Endodermal cell (in vitro differentiated cells): ENCODE measurements at regions not wholly inside any gene's neighbourhood (a gene's known extent, or its start where the extent isn't known, plus 50 kb on each side); places are given as distances from the start of the nearest gene placed in this dataset.

Source experiments
- DNase-seq: peaks from one replicate; pipeline ENCODE4 v3.0.0-alpha.2; 2017
- H3K27ac ChIP-seq: 2 replicates; pipeline ENCODE4 v1.5.1; 2013; ENCODE audit warnings: mild to moderate bottlenecking, low read depth, low read length, moderate library complexity
- H3K27me3 ChIP-seq: 2 replicates; pipeline ENCODE4 v1.6.1; 2013; ENCODE audit warnings: mild to moderate bottlenecking, low read length, moderate library complexity; ENCODE audit not compliant: insufficient read depth, control insufficient read depth, poor library complexity, severe bottlenecking
- H3K36me3 ChIP-seq: 2 replicates; pipeline ENCODE4 v1.7.0; 2013; ENCODE audit warnings: mild to moderate bottlenecking, low read length, moderate library complexity; ENCODE audit not compliant: control insufficient read depth, insufficient read depth
- H3K4me1 ChIP-seq: one replicate; pipeline ENCODE4 v1.7.0; 2013; ENCODE audit warnings: low read length; ENCODE audit not compliant: control insufficient read depth, insufficient read depth
- H3K4me3 ChIP-seq: 2 replicates; pipeline ENCODE4 v1.5.1; 2013; ENCODE audit warnings: mild to moderate bottlenecking, low read length, moderate library complexity
- H3K9ac ChIP-seq: 2 replicates; pipeline ENCODE4 v1.6.1; 2013; ENCODE audit warnings: mild to moderate bottlenecking, low read length, moderate library complexity; ENCODE audit not compliant: poor library complexity, severe bottlenecking; ENCODE audit errors: extremely low read depth
- H3K9me3 ChIP-seq: 2 replicates; pipeline ENCODE4 v1.6.1; 2013; ENCODE audit warnings: mild to moderate bottlenecking, low read length, moderate library complexity; ENCODE audit not compliant: control insufficient read depth
- H3K27ac Mint-ChIP-seq: 2 replicates; pipeline ENCODE4 v1.8.0; 2020; ENCODE audit warnings: mixed read lengths
- H3K27me3 Mint-ChIP-seq: 2 replicates; pipeline ENCODE4 v1.8.0; 2021; ENCODE audit warnings: mild to moderate bottlenecking, mixed read lengths; ENCODE audit not compliant: insufficient read depth
- H3K36me3 Mint-ChIP-seq: 2 replicates; pipeline ENCODE4 v1.8.0; 2020; ENCODE audit warnings: low read depth, mixed read lengths
- H3K4me1 Mint-ChIP-seq: 2 replicates; pipeline ENCODE4 v1.8.0; 2020; ENCODE audit warnings: mixed read lengths
- H3K4me3 Mint-ChIP-seq: 2 replicates; pipeline ENCODE4 v1.8.0; 2020; ENCODE audit warnings: mild to moderate bottlenecking, moderate library complexity, mixed read lengths
- H3K9me3 Mint-ChIP-seq: 2 replicates; pipeline ENCODE4 v1.8.0; 2020; ENCODE audit warnings: mild to moderate bottlenecking, mixed read lengths
- CTCF ChIP-seq: fragments of 200-600 bp; sonication (generic); conservative IDR thresholded peaks from 2 replicates; pipeline ENCODE4 v1.5.0; 2021; ENCODE audit warnings: antibody characterized with exemption, mild to moderate bottlenecking
- WGBS, 2 experiments: methylation state at CpG; one replicate each; pipeline versions ENCODE4 v1.1.5 to v1.1.7; 2013; ENCODE audit warnings: missing lambda C conversion rate in 2 of 2, mixed read lengths in 1 of 2; ENCODE audit not compliant: insufficient coverage in 1 of 2, insufficient read length in 1 of 2; 5-methylcytosine and 5-hydroxymethylcytosine counted together

GRCh38 chr14:42965512-42965911 lies 1358.8 kb downstream of the LRFN5 start:
- Mint-ChIP-seq H3K4me3 (no peak overlapping the region), H3K36me3 (no peaks in the 10 kb centered on the region), H3K27ac (no peak overlapping the region), H3K4me1 (no peaks in the 10 kb centered on the region), H3K9me3 (peaks cover 3% of the 10 kb centered on the region), H3K27me3 (no peaks in the 10 kb centered on the region)
- TF ChIP-seq CTCF, result no peak
- no peaks in the 10 kb centered on the region for H3K4me1 ChIP-seq
- H3K9me3 ChIP-seq, result no peaks in the 10 kb centered on the region
- no peaks in the 10 kb centered on the region for H3K36me3 ChIP-seq
- no peak for DNase-seq
- no peaks in the 10 kb centered on the region for H3K27me3 ChIP-seq
- H3K9ac ChIP-seq, result no peak overlapping the region
- no peak overlapping the region for H3K4me3 ChIP-seq
- no peak overlapping the region for H3K27ac ChIP-seq
- WGBS, 2 experiments, result 83 to 100% methylated on average over 1 to 4 of the region's 4 CpGs

GRCh38 chr14:42961509-42961908 lies 1354.8 kb downstream of the LRFN5 start:
- no peak for DNase-seq
- H3K27ac ChIP-seq, result no peak overlapping the region
- peaks cover 3% of the 10 kb centered on the region for H3K36me3 Mint-ChIP-seq
- TF ChIP-seq CTCF, result no peak
- no peaks in the 10 kb centered on the region for H3K4me1 Mint-ChIP-seq
- H3K9ac ChIP-seq, result no peak overlapping the region
- H3K36me3 ChIP-seq, result no peaks in the 10 kb centered on the region
- no peaks in the 10 kb centered on the region for H3K27me3 Mint-ChIP-seq
- H3K9me3 Mint-ChIP-seq, result peaks cover 11% of the 10 kb centered on the region
- H3K9me3 ChIP-seq, result no peaks in the 10 kb centered on the region
- H3K4me3 Mint-ChIP-seq, result no peak overlapping the region
- H3K27ac Mint-ChIP-seq, result no peak overlapping the region
- H3K4me1 ChIP-seq, result no peaks in the 10 kb centered on the region
- no peaks in the 10 kb centered on the region for H3K27me3 ChIP-seq
- H3K4me3 ChIP-seq, result no peak overlapping the region
- 95 to 100% methylated on average over 1 to 3 of the region's 3 CpGs for WGBS, 2 experiments

- peaks cover 10% of the 10 kb centered on the region for H3K9me3 Mint-ChIP-seq
- H3K27ac ChIP-seq, result no peak overlapping the region
- WGBS, 2 experiments, result 93 to 100% methylated on average over 1 to 3 of the region's 6 CpGs
- no peak for TF ChIP-seq CTCF
- no peaks in the 10 kb centered on the region for H3K4me1 Mint-ChIP-seq
- no peaks in the 10 kb centered on the region for H3K27me3 ChIP-seq
- no peak overlapping the region for H3K9ac ChIP-seq
- H3K4me3 ChIP-seq, result no peak overlapping the region
- no peaks in the 10 kb centered on the region for H3K36me3 Mint-ChIP-seq
- no peaks in the 10 kb centered on the region for H3K36me3 ChIP-seq
- no peak overlapping the region for H3K4me3 Mint-ChIP-seq
- no peaks in the 10 kb centered on the region for H3K27me3 Mint-ChIP-seq
- no peak for DNase-seq
- no peaks in the 10 kb centered on the region for H3K4me1 ChIP-seq
- no peak overlapping the region for H3K27ac Mint-ChIP-seq
- no peaks in the 10 kb centered on the region for H3K9me3 ChIP-seq
Observed at GRCh38 chr14:42950363-42950762, 1343.7 kb downstream of the LRFN5 start.
